HG03521 (cell line): ENCODE measurements at regions not wholly inside any gene's neighbourhood (a gene's known extent, or its start where the extent isn't known, plus 50 kb on each side); places are given as distances from the start of the nearest gene placed in this dataset.

ENCODE experiments used
- ATAC-seq: cut with Tn5 transposase; IDR thresholded peaks from one replicate; pipeline ENCODE4 v1.9.1; 2021; ENCODE audit warnings: mild to moderate bottlenecking, moderate library complexity; ENCODE audit not compliant: unreplicated experiment

DNA sequence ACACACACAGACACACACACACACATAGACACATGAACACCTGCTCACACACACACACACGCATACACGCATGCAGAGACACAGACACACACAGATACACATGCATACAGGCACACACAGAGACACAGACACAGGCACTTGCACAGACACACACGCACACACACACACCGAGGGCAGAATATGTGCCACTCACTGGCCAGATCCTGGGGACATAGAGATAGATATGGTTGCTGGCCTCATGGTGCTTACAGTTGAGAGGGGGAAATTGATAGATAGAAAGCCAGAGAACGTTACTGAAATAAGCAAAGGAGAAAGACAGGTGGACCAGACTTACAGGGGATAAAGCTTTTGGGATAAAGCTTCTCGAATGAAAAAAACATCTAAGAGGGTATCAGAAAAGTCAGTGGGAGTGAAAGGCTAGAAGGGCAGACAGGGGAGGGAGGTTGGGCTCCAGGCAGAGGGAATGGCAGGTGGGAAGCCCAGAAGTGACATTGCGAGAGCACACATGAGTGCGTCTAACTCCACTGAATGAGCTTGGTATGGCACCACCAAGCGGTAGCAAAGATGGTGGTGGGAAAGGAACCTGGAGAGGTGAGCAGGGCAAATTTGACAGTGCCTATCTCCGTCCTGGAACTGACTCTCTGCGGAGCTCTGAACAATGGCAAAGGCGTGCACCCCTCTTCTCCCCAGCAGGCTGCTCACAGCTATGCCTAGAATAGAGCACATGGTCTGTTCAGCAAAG, 390.1 kb upstream of the TRIB2 start:
- ATAC-seq: no peak

DNA sequence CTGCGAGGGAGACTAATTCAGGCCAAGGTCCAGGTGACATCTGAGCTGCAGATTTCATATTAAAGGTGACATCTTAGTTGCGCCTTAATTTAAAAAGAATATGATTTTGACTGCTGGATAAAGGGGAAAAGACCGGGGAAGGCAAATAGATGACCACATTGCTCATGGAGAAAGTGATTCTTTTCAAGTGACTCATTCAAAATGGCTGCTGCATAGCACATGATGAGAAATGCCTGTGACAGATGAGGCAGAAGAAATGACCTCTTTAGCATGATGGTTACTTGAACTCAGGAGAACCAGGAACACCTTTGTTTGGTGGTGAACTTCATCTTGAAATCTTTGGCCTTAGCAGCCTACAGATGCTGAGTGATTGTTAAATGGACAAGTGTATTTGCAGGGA, 385.8 kb upstream of the TRIB2 start:
- ATAC-seq: no peak

- no peak for ATAC-seq
Measured at GRCh38 chr2:12331698-12332097, 385.0 kb upstream of the TRIB2 start.

- ATAC-seq: no peak
Measured at GRCh38 chr2:12333293-12333692, 383.4 kb upstream of the TRIB2 start.

- ATAC-seq: no peak
Measured at GRCh38 chr2:12334412-12334966, 382.2 kb upstream of the TRIB2 start.

- ATAC-seq: no peak
Measured at GRCh38 chr2:12335131-12335530, 381.6 kb upstream of the TRIB2 start.

GRCh38 chr2:12335995-12336394, 380.7 kb upstream of the TRIB2 start:
- ATAC-seq: no peak

- ATAC-seq: no peak
Measured at GRCh38 chr2:12338946-12339697, 377.6 kb upstream of the TRIB2 start.

DNA sequence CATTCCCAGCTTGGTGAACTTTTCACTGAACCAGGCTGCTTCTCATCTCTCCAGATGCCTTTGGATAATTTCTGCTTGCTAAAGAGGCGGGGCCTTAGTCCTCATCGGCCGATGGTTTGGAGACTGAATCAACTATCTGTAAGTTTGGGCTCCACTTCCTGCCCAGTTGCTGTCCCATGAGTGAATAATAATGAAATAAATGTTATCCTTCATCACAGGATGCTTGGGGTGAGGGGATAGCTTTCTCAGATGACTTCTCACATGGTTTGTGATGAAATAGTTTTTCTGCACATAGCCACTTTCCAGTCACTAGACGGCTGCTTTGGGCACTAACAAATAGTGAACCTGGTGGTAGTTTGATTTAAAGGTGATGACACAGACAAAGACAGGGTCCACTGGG, 376.6 kb upstream of the TRIB2 start:
- ATAC-seq: no peak

GRCh38 chr2:12341215-12341614, 375.5 kb upstream of the TRIB2 start:
- ATAC-seq: no peak

- ATAC-seq: no peak
Measured at GRCh38 chr2:12341920-12342319, 374.8 kb upstream of the TRIB2 start.

DNA sequence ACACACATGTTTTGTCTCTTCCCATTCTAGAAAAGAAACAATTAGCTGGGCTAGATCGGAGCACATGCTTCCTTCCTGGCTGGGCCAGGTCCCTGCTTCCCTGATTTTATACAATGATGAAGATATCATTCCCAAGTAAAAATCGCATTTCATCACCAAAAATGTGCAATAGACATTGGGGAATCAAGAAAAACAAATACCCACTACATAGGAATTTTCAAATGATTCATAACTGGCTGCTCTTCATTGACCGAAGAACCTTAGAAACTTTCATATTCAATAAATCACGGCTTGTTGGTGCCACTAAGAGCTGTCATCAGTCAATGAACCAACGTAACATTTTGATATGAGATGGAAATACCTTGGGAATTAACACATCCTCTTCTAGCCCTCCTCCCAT, 373.6 kb upstream of the TRIB2 start:
- ATAC-seq: no peak

DNA sequence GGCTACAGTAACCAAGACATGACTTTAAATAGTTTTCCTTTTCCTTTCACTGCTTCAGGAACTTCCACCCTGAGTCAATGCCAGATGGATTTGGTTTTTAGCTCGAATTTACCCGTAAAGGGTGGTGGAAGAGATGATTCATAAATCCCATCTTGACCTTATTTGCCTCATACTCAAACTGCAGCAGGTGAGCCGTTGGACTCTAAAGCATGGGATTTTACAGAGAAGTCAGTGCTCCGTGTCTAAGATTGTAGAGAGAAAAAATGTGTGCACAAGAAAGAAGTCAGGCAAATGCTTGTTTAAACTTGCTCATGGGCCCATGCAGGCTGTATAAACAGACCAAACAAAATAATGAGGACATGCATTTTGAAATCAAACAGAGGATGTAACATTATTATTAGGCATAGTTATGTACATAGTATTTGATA, 369.7 kb upstream of the TRIB2 start:
- no peak for ATAC-seq

GRCh38 chr2:12348216-12348615, 368.5 kb upstream of the TRIB2 start:
- no peak for ATAC-seq

GRCh38 chr2:12350821-12351220, 365.9 kb upstream of the TRIB2 start:
- no peak for ATAC-seq

DNA sequence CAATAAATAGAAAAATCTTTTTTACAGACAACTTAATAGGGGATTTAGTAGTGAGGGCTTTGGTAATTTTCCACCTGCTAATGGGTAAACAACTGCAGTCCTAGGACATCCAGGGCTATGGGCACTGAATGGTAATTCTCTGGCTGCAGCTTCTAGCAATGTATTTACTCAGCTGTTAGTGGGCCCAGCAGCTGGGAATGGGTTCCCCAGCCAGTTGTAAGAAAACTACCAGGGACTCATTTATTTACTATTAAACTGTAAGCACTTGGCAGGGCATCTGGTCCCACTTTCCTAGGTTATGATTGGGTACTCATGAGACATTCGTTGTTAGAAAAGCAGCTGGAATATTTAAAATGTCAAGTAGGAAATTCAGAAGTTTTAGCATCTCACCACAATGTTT, 363.8 kb upstream of the TRIB2 start:
- no peak for ATAC-seq

GRCh38 chr2:12361506-12361905, 355.2 kb upstream of the TRIB2 start:
- no peak for ATAC-seq

DNA sequence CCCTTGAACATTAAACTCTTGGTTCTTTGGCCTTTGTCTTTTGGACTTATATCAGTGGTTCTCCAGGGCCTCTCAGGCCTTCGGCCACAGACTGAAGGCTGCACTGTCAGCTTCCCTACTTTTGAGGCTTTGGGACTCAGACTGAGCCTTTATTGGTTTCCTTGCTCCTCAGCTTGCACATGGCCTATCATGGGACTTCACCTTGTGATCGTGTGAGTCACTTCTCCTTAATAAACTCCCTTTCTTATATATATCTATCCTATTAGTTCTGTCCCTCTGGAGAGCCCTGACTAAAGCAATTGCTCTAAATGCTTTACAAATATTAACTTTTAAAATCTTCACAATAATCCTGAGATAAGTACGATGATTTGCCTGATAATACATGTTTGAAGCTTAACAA, 353.6 kb upstream of the TRIB2 start:
- ATAC-seq: no peak

GRCh38 chr2:12363569-12363968, 353.2 kb upstream of the TRIB2 start:
- ATAC-seq: no peak

DNA sequence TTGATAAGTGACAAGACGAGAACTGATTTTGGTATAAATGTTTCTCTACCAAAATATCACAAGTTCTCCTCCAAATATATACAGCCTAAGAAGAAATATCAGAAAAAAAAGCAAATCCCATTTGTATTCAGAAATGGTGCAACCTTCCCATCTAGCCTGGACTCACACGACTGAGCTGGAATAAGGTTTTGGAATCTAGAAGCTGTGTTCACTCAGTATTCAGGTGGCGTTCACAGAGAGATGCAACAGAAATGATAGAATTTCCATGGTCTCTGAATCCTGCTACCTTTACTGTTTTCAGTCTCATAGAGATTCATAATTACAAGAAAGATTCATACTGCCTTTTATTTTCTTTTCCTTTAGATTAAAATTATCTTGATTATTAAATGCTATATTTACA, 347.2 kb upstream of the TRIB2 start:
- ATAC-seq: no peak

DNA sequence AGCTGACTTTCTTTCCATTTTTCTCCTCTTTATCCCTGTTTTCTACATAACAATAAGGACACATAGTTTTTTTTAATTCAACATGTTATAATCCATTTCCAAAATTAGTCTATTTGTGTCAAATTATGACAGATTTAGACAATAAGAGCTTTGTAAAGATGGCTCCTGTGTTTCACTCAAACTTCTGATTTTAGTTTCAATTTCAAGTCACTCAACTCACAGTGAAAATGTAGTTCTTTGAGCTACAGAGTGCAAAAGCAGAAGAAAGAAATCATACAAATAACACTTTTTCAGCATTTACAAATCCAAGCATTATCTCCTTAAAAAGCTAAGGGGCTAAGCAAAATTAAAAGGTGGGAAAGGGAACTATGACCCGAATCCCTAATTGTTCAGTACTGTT, 340.7 kb upstream of the TRIB2 start:
- no peak for ATAC-seq

DNA sequence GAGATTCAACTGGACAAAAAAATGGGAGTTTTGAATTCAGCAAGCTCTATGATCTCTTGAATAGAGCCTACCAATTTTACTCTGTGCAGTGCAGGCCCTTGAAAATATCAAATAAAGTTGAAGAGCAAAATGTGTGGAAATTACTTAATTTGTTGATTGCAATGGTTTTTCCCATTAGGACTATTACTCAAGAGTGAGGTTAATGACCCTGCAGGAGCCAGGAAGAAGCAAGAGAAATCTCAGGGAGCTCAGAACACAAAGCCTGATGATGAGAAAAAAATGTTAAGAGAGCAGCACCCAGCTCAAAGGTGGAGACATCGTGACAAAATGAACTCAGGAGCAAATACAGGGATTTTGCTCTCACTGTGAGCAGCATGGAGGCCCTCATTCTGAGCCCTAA, 337.6 kb upstream of the TRIB2 start:
- no peak for ATAC-seq
